PC-3 (cell line): ENCODE measurements at regions not wholly inside any gene's neighbourhood (a gene's known extent, or its start where the extent isn't known, plus 50 kb on each side); places are given as distances from the start of the nearest gene placed in this dataset.

Experiments
- ATAC-seq: fragments of 200-7000 bp; cut with Tn5 transposase; 2 replicates; pipeline ENCODE4 v1.9.1; 2020; ENCODE audit warnings: mild to moderate bottlenecking, moderate library complexity
- BruUV-seq: library from RNA; stranded (reverse); fragments of 400-500 nt; replicated peaks from 2 replicates; lab custom pipeline; 2021; lab: Mats Ljungman, UMichigan
- CTCF ChIA-PET: fragments of 300-600 bp; sonication (Branson Sonifier 250); formaldehyde crosslinking; loops from one replicate; lab custom pipeline; 2022; ENCODE audit warnings: antibody characterized with exemption; lab: Charles Lee
- POLR2A ChIA-PET: fragments of 300-600 bp; sonication (Branson Sonifier 250); formaldehyde crosslinking; loops from one replicate; lab custom pipeline; 2022; ENCODE audit warnings: antibody characterized with exemption; ENCODE audit not compliant: unreplicated experiment; lab: Charles Lee
- DNase-seq: peaks from one replicate; pipeline ENCODE4 v3.0.0-alpha.2; 2015
- H2AFZ ChIP-seq: fragments of 300-600 bp; sonication (generic); 2 replicates; pipeline ENCODE4 v1.6.0; 2016; ENCODE audit warnings: antibody characterized with exemption, low read length
- H3F3A ChIP-seq: fragments of 300-600 bp; sonication (generic); one replicate; pipeline ENCODE4 v1.6.0; 2017; ENCODE audit warnings: antibody characterized with exemption, low read length, control low read depth, mild to moderate bottlenecking; ENCODE audit not compliant: unreplicated experiment
- H3K27ac ChIP-seq: fragments of 300-600 bp; sonication (generic); 2 replicates; pipeline ENCODE4 v1.5.1; 2016; ENCODE audit warnings: mild to moderate bottlenecking, low read length
- H3K27me3 ChIP-seq: fragments of 300-600 bp; sonication (generic); 2 replicates; pipeline ENCODE4 v1.6.1; 2016; ENCODE audit warnings: low read length, mixed read lengths
- H3K36me3 ChIP-seq: fragments of 300-600 bp; sonication (generic); 2 replicates; pipeline ENCODE4 v1.6.1; 2016; ENCODE audit warnings: low read depth, mixed run types, low read length, mixed read lengths
- H3K4me1 ChIP-seq: fragments of 300-600 bp; sonication (generic); 2 replicates; pipeline ENCODE4 v1.5.1; 2016; ENCODE audit warnings: low read length; ENCODE audit not compliant: insufficient read depth
- H3K4me2 ChIP-seq: fragments of 300-600 bp; sonication (generic); 2 replicates; pipeline ENCODE4 v1.6.0; 2016; ENCODE audit warnings: low read length
- H3K4me3 ChIP-seq: fragments of 300-600 bp; sonication (generic); 2 replicates; pipeline ENCODE4 v1.5.1; 2016; ENCODE audit warnings: mild to moderate bottlenecking, low read length, mixed read lengths
- H3K79me2 ChIP-seq: fragments of 300-600 bp; sonication (generic); 2 replicates; pipeline ENCODE4 v1.6.1; 2017; ENCODE audit warnings: low read length, mixed read lengths
- H3K9ac ChIP-seq: fragments of 300-600 bp; sonication (generic); 2 replicates; pipeline ENCODE4 v1.6.0; 2016; ENCODE audit warnings: mild to moderate bottlenecking, low read length
- H3K9me2 ChIP-seq: fragments of 300-600 bp; sonication (generic); replicated peaks from 2 replicates; pipeline ENCODE4 v1.6.1; 2016; ENCODE audit warnings: mixed run types, low read length, mixed read lengths
- H3K9me3 ChIP-seq: fragments of 300-600 bp; sonication (generic); 2 replicates; pipeline ENCODE4 v1.6.1; 2016; ENCODE audit warnings: low read length, mixed read lengths
- H4K20me1 ChIP-seq: fragments of 300-600 bp; sonication (generic); 2 replicates; pipeline ENCODE4 v1.6.1; 2016; ENCODE audit warnings: low read length, mixed read lengths
- EZH2 ChIP-seq: fragments of 300-600 bp; sonication (generic); IDR thresholded peaks from one replicate; pipeline ENCODE4 v1.6.1; 2017; ENCODE audit warnings: antibody characterized with exemption, mild to moderate bottlenecking, low read length; ENCODE audit not compliant: unreplicated experiment
- EZH2phosphoT487 ChIP-seq: fragments of 300-600 bp; sonication (generic); IDR thresholded peaks from 2 replicates; pipeline ENCODE4 v1.6.1; 2018; ENCODE audit warnings: mild to moderate bottlenecking, antibody characterized with exemption, low read length, borderline replicate concordance
- intact Hi-C: fragments of 100-400 bp; cut with micrococcal nuclease; formaldehyde crosslinking; loops from 2 replicates; pipeline ENCODE4 v1.9.0; 2023
- TF ChIP-seq, protein P1 (sequence below): fragments of 300-600 bp; sonication (generic); conservative IDR thresholded peaks from 2 replicates; pipeline ENCODE4 v1.5.1; 2017; ENCODE audit warnings: antibody characterized with exemption, low read depth, mild to moderate bottlenecking, low read length

- intact Hi-C loops: no loop called here
- no peak for DNase-seq
- POLR2A ChIA-PET: no interaction called here
Measured at GRCh38 chr3:103601666-103602065, 1166.9 kb downstream of the ZPLD1 start.

DNA sequence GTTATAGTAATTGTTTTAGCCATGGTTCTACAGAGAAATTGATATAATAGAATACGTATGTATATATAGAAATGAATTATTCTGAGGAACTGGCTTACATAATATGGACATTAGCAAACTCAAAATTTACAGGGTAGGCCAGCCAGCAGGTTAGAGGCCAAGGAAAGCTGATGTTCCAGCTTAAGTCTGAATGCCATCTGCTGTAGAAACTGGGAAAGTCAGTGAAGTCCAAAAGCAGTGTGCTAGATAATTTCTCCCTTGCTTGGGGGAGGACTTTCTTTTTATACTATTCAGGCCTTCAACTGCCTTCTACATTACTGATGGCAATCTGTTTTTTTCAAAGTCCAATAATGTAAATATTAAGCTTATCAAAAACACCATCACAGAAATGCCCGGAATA is 1174.7 kb downstream of the ZPLD1 start:
- no peak overlapping the region for H3K4me3 ChIP-seq
- H3K4me2 ChIP-seq: no peak overlapping the region
- intact Hi-C loops: no loop called here
- no TSS peak for BruUV-seq
- DNase-seq: no peak
- TF ChIP-seq EZH2 (no peak), EZH2phosphoT487 (no peak)
- TF ChIP-seq, protein P1, sequence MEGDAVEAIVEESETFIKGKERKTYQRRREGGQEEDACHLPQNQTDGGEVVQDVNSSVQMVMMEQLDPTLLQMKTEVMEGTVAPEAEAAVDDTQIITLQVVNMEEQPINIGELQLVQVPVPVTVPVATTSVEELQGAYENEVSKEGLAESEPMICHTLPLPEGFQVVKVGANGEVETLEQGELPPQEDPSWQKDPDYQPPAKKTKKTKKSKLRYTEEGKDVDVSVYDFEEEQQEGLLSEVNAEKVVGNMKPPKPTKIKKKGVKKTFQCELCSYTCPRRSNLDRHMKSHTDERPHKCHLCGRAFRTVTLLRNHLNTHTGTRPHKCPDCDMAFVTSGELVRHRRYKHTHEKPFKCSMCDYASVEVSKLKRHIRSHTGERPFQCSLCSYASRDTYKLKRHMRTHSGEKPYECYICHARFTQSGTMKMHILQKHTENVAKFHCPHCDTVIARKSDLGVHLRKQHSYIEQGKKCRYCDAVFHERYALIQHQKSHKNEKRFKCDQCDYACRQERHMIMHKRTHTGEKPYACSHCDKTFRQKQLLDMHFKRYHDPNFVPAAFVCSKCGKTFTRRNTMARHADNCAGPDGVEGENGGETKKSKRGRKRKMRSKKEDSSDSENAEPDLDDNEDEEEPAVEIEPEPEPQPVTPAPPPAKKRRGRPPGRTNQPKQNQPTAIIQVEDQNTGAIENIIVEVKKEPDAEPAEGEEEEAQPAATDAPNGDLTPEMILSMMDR: no peak
- no peaks in the 10 kb centered on the region for H4K20me1 ChIP-seq
- H3K27ac ChIP-seq: no peak overlapping the region
- H3K36me3 ChIP-seq: no peaks in the 10 kb centered on the region
- no peaks in the 10 kb centered on the region for H3K4me1 ChIP-seq
- no peak overlapping the region for H3K9ac ChIP-seq
- no peaks in the 10 kb centered on the region for H3K79me2 ChIP-seq
- ATAC-seq: no peak
- H3K9me2 ChIP-seq: no peaks in the 10 kb centered on the region
- no peak overlapping the region for H2AFZ ChIP-seq
- ChIA-PET POLR2A (no interaction called here), CTCF (interaction anchor here (0.7 kb wide), 1 partner anchor 107 kb away, joined by 8 read pairs; no protein-coding TSS in a partner anchor)
- no peaks in the 10 kb centered on the region; the same call in 1 of the 2 replicates for H3K9me3 ChIP-seq
- H3F3A ChIP-seq: no peaks in the 10 kb centered on the region
- no peaks in the 10 kb centered on the region for H3K27me3 ChIP-seq

More at GRCh38 chr3:103601666-103602065, 1166.9 kb downstream of the ZPLD1 start:
- no peaks in the 10 kb centered on the region for H4K20me1 ChIP-seq
- BruUV-seq: no TSS peak
- CTCF ChIA-PET: no interaction called here
- H3K4me2 ChIP-seq: no peak overlapping the region
- no peak for ATAC-seq
- H2AFZ ChIP-seq: no peak overlapping the region
- no peaks in the 10 kb centered on the region for H3K4me1 ChIP-seq
- no peak overlapping the region for H3K9ac ChIP-seq
- no peaks in the 10 kb centered on the region for H3K27me3 ChIP-seq
- H3K27ac ChIP-seq: no peak overlapping the region
- TF ChIP-seq EZH2: no peak
- TF ChIP-seq, protein P1: no peak
- no peak for TF ChIP-seq EZH2phosphoT487
- no peak overlapping the region for H3K4me3 ChIP-seq
- no peaks in the 10 kb centered on the region for H3K79me2 ChIP-seq
- H3K9me2 ChIP-seq: no peaks in the 10 kb centered on the region
- H3K9me3 ChIP-seq: no peaks in the 10 kb centered on the region
- H3F3A ChIP-seq: no peaks in the 10 kb centered on the region
- no peaks in the 10 kb centered on the region for H3K36me3 ChIP-seq

- Histone ChIP-seq H3K27me3 (no peaks in the 10 kb centered on the region), H3K9ac (no peak overlapping the region), H3K9me3 (no peaks in the 10 kb centered on the region), H3K36me3 (no peaks in the 10 kb centered on the region), H3K4me1 (no peaks in the 10 kb centered on the region), H4K20me1 (no peaks in the 10 kb centered on the region), H3K79me2 (no peaks in the 10 kb centered on the region), H3K4me2 (no peak overlapping the region), H3F3A (no peaks in the 10 kb centered on the region), H3K4me3 (no peak overlapping the region), H2AFZ (no peak overlapping the region), H3K27ac (no peak overlapping the region), H3K9me2 (no peaks in the 10 kb centered on the region)
- TF ChIP-seq, protein P1: no peak
- TF ChIP-seq EZH2phosphoT487: no peak
- no peak for TF ChIP-seq EZH2
- no TSS peak for BruUV-seq
- ATAC-seq (no peak), DNase-seq (no peak)
- CTCF ChIA-PET: no interaction called here
- intact Hi-C loops: no loop called here
- POLR2A ChIA-PET: no interaction called here
Measured at GRCh38 chr3:103613397-103614156, 1178.8 kb downstream of the ZPLD1 start.
